Breast epithelium (tissue), 4 donors: ENCODE measurements at regions not wholly inside any gene's neighbourhood (a gene's known extent, or its start where the extent isn't known, plus 50 kb on each side); places are given as distances from the start of the nearest gene placed in this dataset.

Experiments used
- DNase-seq, 2 donors: peaks; one replicate each; pipeline ENCODE4 v3.0.0-alpha.2; 2019; ENCODE audit warnings: low spot score in 2 of 2
- H3K27ac ChIP-seq, 2 donors: fragments of 200-600 bp; sonication (generic) in 1 of 2; one replicate each; pipeline ENCODE4 v1.5.1; 2016 to 2019; ENCODE audit warnings: mild to moderate bottlenecking in 1 of 2
- H3K27me3 ChIP-seq, 2 donors: fragments of 200-600 bp; sonication (generic) in 1 of 2; one replicate each; pipeline versions ENCODE4 v1.5.1 to v1.6.0; 2017 to 2019; ENCODE audit warnings: control low read depth in 1 of 2, mild to moderate bottlenecking in 1 of 2
- H3K36me3 ChIP-seq: fragments of 200-600 bp; one replicate; pipeline ENCODE4 v1.5.1; 2019
- H3K4me1 ChIP-seq, 2 donors: fragments of 200-600 bp; sonication (generic); one replicate each; pipeline ENCODE4 v1.5.1; 2016 to 2019; ENCODE audit warnings: control low read depth in 1 of 2
- H3K4me3 ChIP-seq, 3 donors: fragments of 200-600 bp; sonication (generic); 1 replicate in 2 of 3; 2 replicates in 1 of 3; pipeline ENCODE4 v1.5.1; 2016 to 2019; ENCODE audit warnings: mild to moderate bottlenecking in 3 of 3, moderate library complexity in 2 of 3
- H3K9me3 ChIP-seq, 2 donors: fragments of 200-600 bp; sonication (generic) in 1 of 2; one replicate each; pipeline ENCODE4 v1.5.1; 2016 to 2019; ENCODE audit warnings: control low read depth in 1 of 2
- CTCF ChIP-seq, 3 donors: fragments of 450-650 bp; IDR thresholded peaks; one replicate each; pipeline ENCODE4 v1.5.1; 2016 to 2017; ENCODE audit warnings: antibody characterized with exemption in 3 of 3, mild to moderate bottlenecking in 3 of 3, moderate library complexity in 3 of 3
- POLR2A ChIP-seq: fragments of 450-650 bp; IDR thresholded peaks from one replicate; pipeline ENCODE4 v1.6.1; 2016; ENCODE audit warnings: antibody characterized with exemption, mild to moderate bottlenecking, moderate library complexity
- POLR2AphosphoS5 ChIP-seq, 3 donors: sonication (generic); formaldehyde crosslinking; IDR thresholded peaks; one replicate each; pipeline ENCODE4 v1.6.1; 2017; ENCODE audit warnings: antibody characterized with exemption in 3 of 3
- intact Hi-C: fragments of 100-400 bp; cut with DNase I; formaldehyde crosslinking; loops from one replicate; pipeline ENCODE4 v1.15.1; 2023; ENCODE audit warnings: low total_unique reads

DNA sequence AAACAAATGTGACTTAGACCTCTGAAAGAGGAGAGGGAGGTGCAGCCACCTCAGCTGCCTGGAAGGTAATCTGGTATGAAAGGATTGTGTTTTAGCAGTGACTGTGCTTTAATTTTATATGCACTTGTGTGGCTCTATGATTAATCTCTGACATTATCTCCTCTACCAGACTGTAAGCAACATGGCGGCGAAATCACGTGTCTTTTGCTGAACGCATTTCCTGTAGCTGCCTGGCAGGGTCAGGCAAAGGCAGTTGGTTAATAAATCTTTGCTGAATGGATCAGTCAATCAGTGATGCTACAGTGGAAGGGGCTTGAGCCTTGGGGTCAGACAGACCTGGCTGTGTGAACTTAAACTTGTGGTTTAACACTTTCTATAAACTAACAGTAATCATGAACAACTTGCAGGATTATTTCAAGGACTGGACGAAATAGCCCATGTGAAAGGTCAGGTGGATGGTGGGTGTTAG lies 96.9 kb downstream of the ADSS2 start:
- H3K27ac ChIP-seq: no peak overlapping the region
- no peak for DNase-seq
- no peaks in the 10 kb centered on the region for H3K27me3 ChIP-seq
- H3K36me3 ChIP-seq: no peaks in the 10 kb centered on the region
- H3K4me1 ChIP-seq: no peaks in the 10 kb centered on the region
- no peak overlapping the region for H3K4me3 ChIP-seq
- intact Hi-C loops: no loop called here
- no peak for TF ChIP-seq POLR2AphosphoS5 (IDR thresholded peaks at IDR 0.05)
- TF ChIP-seq POLR2A: no peak
- no peak for TF ChIP-seq CTCF (IDR thresholded peaks at IDR 0.05)
- H3K9me3 ChIP-seq: no peaks in the 10 kb centered on the region

GRCh38 chr1:244356376-244356775 lies 95.3 kb downstream of the ADSS2 start:
- Histone ChIP-seq H3K9me3 (no peaks in the 10 kb centered on the region), H3K4me1 (no peaks in the 10 kb centered on the region), H3K27ac (no peak overlapping the region), H3K27me3 (no peaks in the 10 kb centered on the region), H3K4me3 (no peak overlapping the region), H3K36me3 (no peaks in the 10 kb centered on the region)
- intact Hi-C loops: no loop called here
- TF ChIP-seq POLR2A (no peak), CTCF (IDR thresholded peaks at IDR 0.05) (no peak), POLR2AphosphoS5 (IDR thresholded peaks at IDR 0.05) (no peak)
- no peak for DNase-seq
